GM10248 (cell line): ENCODE measurements at regions not wholly inside any gene's neighbourhood (a gene's known extent, or its start where the extent isn't known, plus 50 kb on each side); places are given as distances from the start of the nearest gene placed in this dataset.

Experiments used
- CTCF ChIA-PET: fragments of 300-600 bp; sonication (Branson Sonifier 250); formaldehyde crosslinking; extraction: SDS; loops from one replicate; lab custom pipeline; 2021; ENCODE audit warnings: antibody characterized with exemption; lab: Yijun Ruan, JAX
- POLR2A ChIA-PET: fragments of 350-650 bp; sonication (Branson Sonifier 250); formaldehyde crosslinking; extraction: SDS; loops from one replicate; lab custom pipeline; 2020; ENCODE audit warnings: antibody characterized with exemption; lab: Yijun Ruan, JAX
- DNase-seq: peaks from one replicate; pipeline ENCODE4 v3.0.0; 2012; ENCODE audit errors: extremely low spot score
- TF ChIP-seq, protein P1 (sequence below): IDR thresholded peaks from 2 replicates; pipeline ENCODE4 v1.5.1; 2012; ENCODE audit warnings: mild to moderate bottlenecking, low read depth; ENCODE audit errors: extremely low read depth, missing control alignments, control extremely low read depth

- no peak for DNase-seq
- ChIA-PET CTCF (no interaction called here), POLR2A (no interaction called here)
- TF ChIP-seq, protein P1, sequence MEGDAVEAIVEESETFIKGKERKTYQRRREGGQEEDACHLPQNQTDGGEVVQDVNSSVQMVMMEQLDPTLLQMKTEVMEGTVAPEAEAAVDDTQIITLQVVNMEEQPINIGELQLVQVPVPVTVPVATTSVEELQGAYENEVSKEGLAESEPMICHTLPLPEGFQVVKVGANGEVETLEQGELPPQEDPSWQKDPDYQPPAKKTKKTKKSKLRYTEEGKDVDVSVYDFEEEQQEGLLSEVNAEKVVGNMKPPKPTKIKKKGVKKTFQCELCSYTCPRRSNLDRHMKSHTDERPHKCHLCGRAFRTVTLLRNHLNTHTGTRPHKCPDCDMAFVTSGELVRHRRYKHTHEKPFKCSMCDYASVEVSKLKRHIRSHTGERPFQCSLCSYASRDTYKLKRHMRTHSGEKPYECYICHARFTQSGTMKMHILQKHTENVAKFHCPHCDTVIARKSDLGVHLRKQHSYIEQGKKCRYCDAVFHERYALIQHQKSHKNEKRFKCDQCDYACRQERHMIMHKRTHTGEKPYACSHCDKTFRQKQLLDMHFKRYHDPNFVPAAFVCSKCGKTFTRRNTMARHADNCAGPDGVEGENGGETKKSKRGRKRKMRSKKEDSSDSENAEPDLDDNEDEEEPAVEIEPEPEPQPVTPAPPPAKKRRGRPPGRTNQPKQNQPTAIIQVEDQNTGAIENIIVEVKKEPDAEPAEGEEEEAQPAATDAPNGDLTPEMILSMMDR: no peak
These were observed 89.9 kb upstream of the DEPDC1 start for GRCh38 chr1:68586766-68587165.

DNA sequence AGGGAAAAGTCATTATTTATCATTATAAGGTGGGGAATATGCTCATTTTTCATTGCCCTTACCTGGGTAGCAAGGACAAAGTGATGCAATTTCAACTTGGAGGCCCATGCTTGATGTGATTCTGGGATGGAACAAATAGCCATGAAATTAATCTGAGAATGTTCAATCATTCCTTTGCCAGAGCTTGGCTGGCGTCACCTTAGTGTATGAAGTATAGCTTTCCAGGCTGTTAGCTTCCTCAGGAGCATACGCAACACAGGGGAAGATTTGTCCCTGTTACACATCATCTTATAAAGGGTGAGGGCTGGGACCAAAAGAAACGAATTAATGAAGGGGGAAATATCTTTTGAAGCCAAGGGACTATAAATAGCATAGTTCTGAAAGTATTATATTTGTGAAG is 91.4 kb upstream of the DEPDC1 start:
- POLR2A ChIA-PET: no interaction called here
- TF ChIP-seq, protein P1: no peak
- DNase-seq: no peak
- CTCF ChIA-PET: interaction anchor here (1.3 kb wide), 1 partner anchor 12 kb away, joined by 4 read pairs; no protein-coding TSS in a partner anchor

DNA sequence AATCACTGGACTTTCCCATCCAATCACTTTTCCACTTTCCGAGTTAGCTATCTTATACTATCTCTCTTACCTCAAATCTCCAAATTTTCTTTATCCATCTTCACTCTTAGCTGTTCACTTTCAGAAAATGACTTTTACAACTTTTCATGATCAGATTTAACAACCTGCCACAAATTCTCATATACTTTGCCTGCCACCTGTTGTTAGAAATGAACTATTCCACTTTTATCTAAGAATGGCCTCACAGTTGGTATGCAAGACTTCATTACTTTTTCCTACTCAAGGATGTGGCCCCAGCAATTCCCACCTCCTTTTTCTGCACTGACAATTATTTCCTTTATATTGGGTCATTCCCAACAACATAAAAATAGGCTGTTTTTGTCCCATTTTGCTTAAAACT is 93.6 kb upstream of the DEPDC1 start:
- TF ChIP-seq, protein P1: no peak
- CTCF ChIA-PET: interaction anchor here (1.3 to 1.7 kb wide), 4 partner anchors 34 to 1148 kb away, joined by 3 to 4 read pairs (median 3); no protein-coding TSS in a partner anchor
- POLR2A ChIA-PET: no interaction called here

GRCh38 chr1:68594851-68595250 is 98.0 kb upstream of the DEPDC1 start:
- DNase-seq: no peak
- POLR2A ChIA-PET: no interaction called here
- TF ChIP-seq, protein P1: no peak
- CTCF ChIA-PET: no interaction called here

More for the DNA sequence above, 93.6 kb upstream of the DEPDC1 start:
- no peak for DNase-seq

DNA sequence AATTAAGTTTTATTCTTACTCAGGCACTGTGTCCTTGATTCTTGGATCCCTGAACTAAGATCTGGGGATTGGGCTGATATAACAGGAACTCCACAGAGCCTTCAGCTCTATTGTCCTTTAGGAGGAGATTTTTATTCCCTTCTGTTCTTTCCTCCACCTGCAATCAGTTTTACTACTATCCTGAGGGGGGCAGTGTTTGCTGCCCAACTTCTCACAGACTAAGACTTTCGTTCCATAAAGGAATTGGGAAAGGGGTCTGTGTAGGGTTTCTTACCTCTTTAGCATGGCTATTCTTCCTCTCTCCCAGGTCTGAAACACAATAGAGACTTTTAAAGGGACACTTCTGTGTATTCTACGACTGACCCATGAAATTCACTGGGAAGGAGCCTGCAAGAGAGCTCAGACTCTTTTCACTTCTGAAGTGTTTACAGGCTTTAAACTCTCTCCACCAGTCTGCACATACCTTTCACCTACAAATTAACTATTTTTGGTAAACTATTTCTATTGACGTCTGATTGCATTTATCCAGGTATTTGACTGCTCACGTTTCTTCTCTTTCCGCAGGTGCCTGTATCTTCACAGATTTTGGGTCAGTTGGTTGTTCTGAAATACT is 103.3 kb upstream of the DEPDC1 start:
- TF ChIP-seq, protein P1: peak; percentile 37
- CTCF ChIA-PET: interaction anchor here (1.0 to 2.1 kb wide), 9 partner anchors 8 to 1139 kb away, joined by 3 to 11 read pairs (median 4); no protein-coding TSS in a partner anchor
- POLR2A ChIA-PET: interaction anchor here (0.7 kb wide), 1 partner anchor 1223 kb away, joined by 3 read pairs; no protein-coding TSS in a partner anchor
- no peak for DNase-seq

DNA sequence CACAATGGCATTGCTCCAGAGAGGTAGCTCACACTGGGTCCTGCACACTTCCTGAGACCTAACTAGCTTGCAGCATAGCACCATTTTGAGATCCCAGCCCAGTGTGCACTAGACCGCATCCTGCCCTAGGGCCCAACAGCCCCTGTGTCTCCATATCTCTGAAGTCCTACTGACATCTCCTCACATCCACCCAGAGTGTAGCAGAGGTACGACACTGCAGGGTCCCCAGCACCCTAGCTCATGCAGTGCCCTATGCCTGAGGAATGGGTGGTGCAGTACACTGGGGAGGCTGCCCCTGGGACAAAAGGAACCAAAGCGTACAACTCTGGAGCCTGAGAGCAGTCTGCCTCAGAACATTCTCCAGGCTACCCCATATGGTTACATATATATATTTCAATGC is 111.4 kb upstream of the DEPDC1 start:
- DNase-seq: no peak
- TF ChIP-seq, protein P1: no peak
- ChIA-PET POLR2A (no interaction called here), CTCF (no interaction called here)
